H54 (cell line): ENCODE measurements at regions not wholly inside any gene's neighbourhood (a gene's known extent, or its start where the extent isn't known, plus 50 kb on each side); places are given as distances from the start of the nearest gene placed in this dataset.

Source experiments
- DNase-seq: peaks from one replicate; pipeline ENCODE4 v3.0.0; 2011; ENCODE audit warnings: low spot score, mixed read lengths; ENCODE audit not compliant: insufficient read length
- FAIRE-seq: peaks from 3 replicates; lab custom pipeline; 2011; peaks lifted over from hg19 to GRCh38; lab: Jason Lieb, UNC
- POLR2A ChIP-seq: IDR thresholded peaks from 2 replicates; pipeline ENCODE4 v1.6.1; 2011; ENCODE audit warnings: low read depth, mild to moderate bottlenecking, low read length

- TF ChIP-seq POLR2A, result no peak
- peak; percentile 96 for FAIRE-seq
These were observed 211.9 kb upstream of the PAPPA start for GRCh38 chr9:115941561-115942315.

GRCh38 chr9:115943431-115944165 is 210.0 kb upstream of the PAPPA start:
- DNase-seq (no peak), FAIRE-seq (peak; percentile 53)
- TF ChIP-seq POLR2A, result no peak

More at GRCh38 chr9:115941561-115942315, 211.9 kb upstream of the PAPPA start:
- DNase-seq, result no peak

- FAIRE-seq, result peak; percentile 70
- DNase-seq, result no peak
- no peak for TF ChIP-seq POLR2A
These were observed 209.2 kb upstream of the PAPPA start for GRCh38 chr9:115944166-115944948.

GRCh38 chr9:115945009-115945431 is 208.6 kb upstream of the PAPPA start:
- DNase-seq (no peak), FAIRE-seq (no peak)
- TF ChIP-seq POLR2A, result no peak

GRCh38 chr9:115946530-115946929 is 207.1 kb upstream of the PAPPA start:
- DNase-seq (no peak), FAIRE-seq (no peak)
- TF ChIP-seq POLR2A, result no peak

- peak; percentile 67 for FAIRE-seq
- TF ChIP-seq POLR2A, result no peak
- DNase-seq, result no peak
These were observed 201.6 kb upstream of the PAPPA start for GRCh38 chr9:115951977-115952376.

GRCh38 chr9:115952430-115953292 is 200.9 kb upstream of the PAPPA start:
- FAIRE-seq (peak; percentile 93), DNase-seq (peak; percentile 36)
- TF ChIP-seq POLR2A, result no peak

GRCh38 chr9:115956371-115956770 is 197.2 kb upstream of the PAPPA start:
- DNase-seq (no peak), FAIRE-seq (peak; percentile 73)
- no peak for TF ChIP-seq POLR2A

GRCh38 chr9:115957585-115957984 is 196.0 kb upstream of the PAPPA start:
- DNase-seq, result no peak
- no peak for TF ChIP-seq POLR2A
- FAIRE-seq, result no peak

- DNase-seq (no peak), FAIRE-seq (no peak)
- TF ChIP-seq POLR2A, result no peak
These were observed 188.8 kb upstream of the PAPPA start for GRCh38 chr9:115964710-115965347.

- TF ChIP-seq POLR2A, result no peak
These were observed 186.9 kb upstream of the PAPPA start for GRCh38 chr9:115966660-115967059.

GRCh38 chr9:115969096-115969495 is 184.5 kb upstream of the PAPPA start:
- no peak for TF ChIP-seq POLR2A
- DNase-seq, result no peak
- FAIRE-seq, result peak; percentile 93

More at GRCh38 chr9:115966660-115967059, 186.9 kb upstream of the PAPPA start:
- DNase-seq, result no peak
- no peak for FAIRE-seq
